ENCODE measurements at regions not wholly inside any gene's neighbourhood (a gene's known extent, or its start where the extent isn't known, plus 50 kb on each side); places are given as distances from the start of the nearest gene placed in this dataset.

GRCh38 chr20:54272901-54273488, 65.1 kb downstream of the PFDN4 start:
- TF ChIP-seq CTCF (conservative IDR thresholded peaks at IDR 0.05; ENCODE audit: low read depth, low read length) = no peak
- no peak overlapping the region for H3K4me3 ChIP-seq (ENCODE audit: low read depth, low read length)
- no peak for DNase-seq (ENCODE audit: low read depth)

- H3K4me3 ChIP-seq (ENCODE audit: low read depth, low read length) = no peak overlapping the region
- DNase-seq (ENCODE audit: low read depth) = no peak
- TF ChIP-seq CTCF (conservative IDR thresholded peaks at IDR 0.05; ENCODE audit: low read depth, low read length) = no peak
These were observed 67.6 kb downstream of the PFDN4 start for GRCh38 chr20:54275359-54276111.

GRCh38 chr20:54276577-54277169, 68.8 kb downstream of the PFDN4 start:
- no peak overlapping the region for H3K4me3 ChIP-seq (ENCODE audit: low read depth, low read length)
- DNase-seq (ENCODE audit: low read depth) = no peak
- no peak for TF ChIP-seq CTCF (conservative IDR thresholded peaks at IDR 0.05; ENCODE audit: low read depth, low read length)

GRCh38 chr20:54278262-54278661, 70.4 kb downstream of the PFDN4 start:
- no peak for TF ChIP-seq CTCF (conservative IDR thresholded peaks at IDR 0.05; ENCODE audit: low read depth, low read length)
- DNase-seq (ENCODE audit: low read depth) = no peak
- no peak overlapping the region for H3K4me3 ChIP-seq (ENCODE audit: low read depth, low read length)

- no peak for TF ChIP-seq CTCF (conservative IDR thresholded peaks at IDR 0.05; ENCODE audit: low read depth, low read length)
- no peak for DNase-seq (ENCODE audit: low read depth)
- no peak overlapping the region for H3K4me3 ChIP-seq (ENCODE audit: low read depth, low read length)
These were observed 74.7 kb downstream of the PFDN4 start for GRCh38 chr20:54282625-54283024.

GRCh38 chr20:54283253-54283652, 75.4 kb downstream of the PFDN4 start:
- no peak for TF ChIP-seq CTCF (conservative IDR thresholded peaks at IDR 0.05; ENCODE audit: low read depth, low read length)
- no peak for DNase-seq (ENCODE audit: low read depth)
- H3K4me3 ChIP-seq (ENCODE audit: low read depth, low read length) = no peak overlapping the region

Data from epithelial cell of proximal tubule (primary cell).